Fibroblast of the aortic adventitia (primary cell): ENCODE measurements at regions not wholly inside any gene's neighbourhood (a gene's known extent, or its start where the extent isn't known, plus 50 kb on each side); places are given as distances from the start of the nearest gene placed in this dataset.

Experiments used
- DNase-seq: peaks from one replicate; pipeline ENCODE4 v3.0.0-alpha.2; 2010; ENCODE audit warnings: low read depth
- H3K4me3 ChIP-seq: 2 replicates; pipeline ENCODE4 v1.5.1; 2011; ENCODE audit warnings: low read depth, mild to moderate bottlenecking, control low read depth, low read length, moderate library complexity
- CTCF ChIP-seq: IDR thresholded peaks from 2 replicates; pipeline ENCODE4 v1.5.1; 2011; ENCODE audit warnings: mild to moderate bottlenecking, low read length, control low read depth, inconsistent platforms; ENCODE audit not compliant: insufficient read depth

GRCh38 chr13:109917422-109917821 lies 131.0 kb upstream of the IRS2 start:
- no peak for DNase-seq
- TF ChIP-seq CTCF = no peak
- H3K4me3 ChIP-seq = no peak overlapping the region

DNA sequence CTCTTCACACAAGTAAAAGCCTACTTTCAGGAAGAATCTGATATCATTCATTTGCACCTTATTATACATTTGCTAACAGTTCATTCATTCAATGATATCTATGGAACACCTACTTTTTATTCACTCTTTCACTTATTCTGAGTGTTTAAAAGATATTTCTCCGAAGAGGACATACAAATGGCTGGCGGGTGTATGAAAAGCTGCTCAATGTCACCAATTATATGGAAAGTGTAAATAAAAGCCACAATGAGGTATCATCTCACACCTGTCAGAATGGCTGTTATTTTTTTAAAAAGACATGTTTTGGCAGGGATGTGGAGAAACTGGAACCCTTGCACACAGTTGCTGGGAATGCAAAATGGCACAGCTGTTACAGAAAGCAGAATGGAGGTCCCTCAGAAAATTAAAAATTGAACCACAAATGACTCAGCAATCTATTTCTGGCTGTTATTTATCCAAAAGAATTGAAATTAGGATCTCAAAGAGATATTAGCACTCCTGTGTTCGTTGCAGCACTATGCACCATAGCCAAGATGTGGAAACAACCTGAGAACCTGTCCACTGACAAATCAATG lies 127.6 kb upstream of the IRS2 start:
- DNase-seq = no peak
- H3K4me3 ChIP-seq = no peak overlapping the region
- no peak for TF ChIP-seq CTCF

GRCh38 chr13:109913186-109913585 lies 126.8 kb upstream of the IRS2 start:
- no peak for TF ChIP-seq CTCF
- no peak for DNase-seq
- H3K4me3 ChIP-seq = no peak overlapping the region

DNA sequence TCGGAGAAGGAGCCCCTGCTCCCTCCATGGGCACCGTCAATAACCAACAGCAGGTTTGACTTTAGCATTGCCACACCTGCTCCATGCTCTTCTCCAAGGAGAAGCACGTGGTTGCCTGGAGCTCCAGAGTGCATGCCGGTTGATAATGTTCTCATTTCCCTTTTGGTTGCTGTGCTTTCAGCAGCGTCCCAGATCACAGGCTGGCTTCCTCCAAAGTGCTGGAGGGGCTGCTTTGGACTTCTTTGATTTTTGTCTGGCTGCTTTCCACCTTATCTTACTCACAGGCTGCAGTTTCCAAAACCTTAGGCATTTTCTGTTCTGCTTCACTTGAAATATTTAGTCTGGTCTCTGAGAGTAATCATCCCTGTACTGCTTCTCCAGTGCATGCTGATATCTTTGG lies 123.8 kb upstream of the IRS2 start:
- no peak for TF ChIP-seq CTCF
- DNase-seq = peak; percentile 31
- H3K4me3 ChIP-seq = no peak overlapping the region

DNA sequence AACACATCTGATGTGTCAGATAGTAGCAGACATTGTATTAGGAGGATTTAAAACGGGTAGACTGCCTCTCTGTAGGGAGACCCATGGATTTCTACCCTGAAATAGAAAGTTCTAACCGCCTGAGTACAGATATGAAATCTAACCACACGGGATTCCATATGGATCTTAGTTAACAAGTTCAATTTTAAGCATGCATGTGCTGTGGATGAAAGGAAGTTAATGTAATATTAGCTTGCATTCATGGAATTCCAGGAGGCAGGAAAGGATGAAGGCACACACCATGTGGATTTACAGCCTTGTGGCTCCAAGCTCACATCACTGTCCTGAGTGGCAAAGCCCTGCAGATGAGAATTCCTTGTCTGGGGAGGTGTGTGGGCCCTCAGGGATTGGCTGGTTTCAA lies 120.6 kb upstream of the IRS2 start:
- no peak for DNase-seq
- TF ChIP-seq CTCF = no peak
- H3K4me3 ChIP-seq = no peak overlapping the region

GRCh38 chr13:109904218-109904617 lies 117.8 kb upstream of the IRS2 start:
- no peak overlapping the region for H3K4me3 ChIP-seq
- DNase-seq = no peak
- TF ChIP-seq CTCF = no peak

DNA sequence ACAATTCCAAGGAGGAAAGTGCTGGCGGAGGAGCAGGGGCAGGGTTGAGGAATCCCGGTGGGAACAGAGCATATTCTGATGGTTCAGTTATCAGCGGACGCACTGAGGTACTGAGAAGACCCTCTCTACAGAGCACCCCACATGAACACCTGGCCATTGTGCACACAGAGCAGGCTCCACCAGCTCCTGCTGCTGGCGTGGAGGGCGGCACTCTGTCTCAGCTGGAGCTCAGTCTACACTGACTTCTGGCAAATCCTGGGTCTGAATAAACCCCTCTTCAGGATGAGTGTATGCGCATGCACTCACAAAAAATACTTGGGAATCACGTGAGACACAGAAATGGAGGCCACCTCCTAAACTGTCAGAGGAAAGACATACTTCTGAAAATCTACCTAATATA lies 114.4 kb upstream of the IRS2 start:
- TF ChIP-seq CTCF = no peak
- DNase-seq = no peak
- H3K4me3 ChIP-seq = no peak overlapping the region
